GM13977 (cell line): ENCODE measurements at regions not wholly inside any gene's neighbourhood (a gene's known extent, or its start where the extent isn't known, plus 50 kb on each side); places are given as distances from the start of the nearest gene placed in this dataset.
"Not testable (repeated sequence)": the region's sequence is repeated elsewhere in the genome, so short reads cannot be mapped to it uniquely, and the experiment has no call there.

Experiments
- DNase-seq: peaks from one replicate; pipeline ENCODE4 v3.0.0; 2012; ENCODE audit warnings: low spot score
- CTCF ChIP-seq: IDR thresholded peaks from 2 replicates; pipeline ENCODE4 v1.5.1; 2012; ENCODE audit warnings: mild to moderate bottlenecking, control low read depth; ENCODE audit not compliant: insufficient read depth; ENCODE audit errors: extremely low read depth, missing control alignments
- in situ Hi-C: fragments of 300-500 bp; cut with MboI; formaldehyde crosslinking; loops from one replicate; pipeline ENCODE4 v1.12.0; 2022; ENCODE audit warnings: low sequenced_read_pairs, low pct_unique_long_range_greater_than_20kb, mixed read lengths, inconsistent platforms; ENCODE audit not compliant: unreplicated experiment

- in situ Hi-C loops = no loop called here
- no peak for DNase-seq
Observed at GRCh38 chr2:160825433-160825832, 331.8 kb upstream of the RBMS1 start.

GRCh38 chr2:160826496-160826895 lies 332.9 kb upstream of the RBMS1 start:
- in situ Hi-C loops = no loop called here
- DNase-seq = no peak
- TF ChIP-seq CTCF = no peak

More at GRCh38 chr2:160825433-160825832, 331.8 kb upstream of the RBMS1 start:
- TF ChIP-seq CTCF = no peak

GRCh38 chr2:160828076-160828475 lies 332.2 kb upstream of the TANK start:
- in situ Hi-C loops = no loop called here
- no peak for DNase-seq
- no peak for TF ChIP-seq CTCF

GRCh38 chr2:160832381-160832780 lies 327.8 kb upstream of the TANK start:
- in situ Hi-C loops, DNase-seq: not testable (repeated sequence)

- in situ Hi-C loops = no loop called here
Observed at GRCh38 chr2:160835166-160835565, 325.1 kb upstream of the TANK start.

GRCh38 chr2:160836755-160837154 lies 323.5 kb upstream of the TANK start:
- in situ Hi-C loops = no loop called here
- no peak for DNase-seq
- no peak for TF ChIP-seq CTCF

More at GRCh38 chr2:160835166-160835565, 325.1 kb upstream of the TANK start:
- no peak for DNase-seq
- no peak for TF ChIP-seq CTCF

GRCh38 chr2:160837416-160837815 lies 322.8 kb upstream of the TANK start:
- TF ChIP-seq CTCF = no peak
- no peak for DNase-seq
- in situ Hi-C loops = no loop called here
